K562 (cell line): ENCODE measurements at regions not wholly inside any gene's neighbourhood (a gene's known extent, or its start where the extent isn't known, plus 50 kb on each side); places are given as distances from the start of the nearest gene placed in this dataset.

Experiments used
- ATAC-seq: fragments of 200-7000 bp; cut with Tn5 transposase; 3 replicates; pipeline ENCODE4 v1.9.1; 2020; ENCODE audit warnings: moderate library complexity
- BruUV-seq: library from RNA; stranded (reverse); fragments of 400-500 nt; replicated peaks from 2 replicates; lab custom pipeline; 2021; lab: Mats Ljungman, UMichigan
- CTCF ChIA-PET: fragments of 300-600 bp; formaldehyde crosslinking; extraction: SDS; loops from one replicate; lab custom pipeline; 2021; ENCODE audit warnings: low intra/inter-chr PET ratio; lab: Yijun Ruan, JAX
- POLR2A ChIA-PET: fragments of 300-600, 350-650 bp; sonication (Branson Sonifier 250); formaldehyde crosslinking; extraction: SDS; loops from one replicate; lab custom pipeline; 2021; ENCODE audit warnings: antibody characterized with exemption, inconsistent platforms; lab: Yijun Ruan, JAX
- DNase-seq, 4 experiments: peaks; one replicate each; pipeline versions ENCODE4 v3.0.0 to v3.0.0-alpha.2; 2011 to 2018; ENCODE audit warnings: low spot score in 3 of 4, mixed read lengths in 3 of 4; ENCODE audit errors: extremely low read depth in 1 of 4
- FAIRE-seq: peaks from 2 replicates; lab custom pipeline; 2011; peaks lifted over from hg19 to GRCh38; lab: Jason Lieb, UNC
- H2AFZ ChIP-seq: 2 replicates; pipeline ENCODE4 v1.6.0; 2011; ENCODE audit warnings: low read depth, low read length, control low read depth, inconsistent platforms
- H3K27ac ChIP-seq: fragments of 200-600 bp; 3 replicates; pipeline ENCODE4 v1.8.0; 2011; ENCODE audit warnings: low read depth, mild to moderate bottlenecking, control low read depth, inconsistent platforms, low read length, moderate library complexity, mixed read lengths; ENCODE audit errors: extremely low read depth
- H3K27me3 ChIP-seq, 2 experiments: fragments of 300-600 bp in 1 of 2; 2 replicates in 1 of 2; 3 replicates in 1 of 2; pipeline versions ENCODE4 v1.6.0 to v1.8.0; 2011; ENCODE audit warnings: inconsistent platforms in 2 of 2, low read length in 2 of 2, mild to moderate bottlenecking in 1 of 2, mixed read lengths in 1 of 2, moderate library complexity in 1 of 2; ENCODE audit not compliant: control insufficient read depth in 2 of 2, insufficient read depth in 2 of 2
- H3K36me3 ChIP-seq: fragments of 300-600 bp; 3 replicates; pipeline ENCODE4 v1.8.0; 2011; ENCODE audit warnings: mild to moderate bottlenecking, low read length, inconsistent platforms; ENCODE audit not compliant: control insufficient read depth, insufficient read depth
- H3K4me1 ChIP-seq, 2 experiments: fragments of 200-600 bp in 1 of 2; replicated peaks in 1 of 2; 2 replicates in 1 of 2; 3 replicates in 1 of 2; pipeline versions ENCODE4 v1.5.1 to v1.8.0; 2011; ENCODE audit warnings: inconsistent platforms in 2 of 2, low read length in 2 of 2, mild to moderate bottlenecking in 1 of 2, mixed read lengths in 1 of 2, moderate library complexity in 1 of 2; ENCODE audit not compliant: control insufficient read depth in 2 of 2, insufficient read depth in 2 of 2
- H3K4me2 ChIP-seq: 2 replicates; pipeline ENCODE4 v1.6.1; 2011; ENCODE audit warnings: low read length, control low read depth, inconsistent platforms, mixed read lengths; ENCODE audit not compliant: insufficient read depth
- H3K4me3 ChIP-seq: fragments of 200-600 bp; sonication (generic), shearing (Covaris generic); 2 replicates; pipeline ENCODE4 v1.5.1; 2016; ENCODE audit warnings: control low read depth, inconsistent platforms
- H3K79me2 ChIP-seq: fragments of 200-600 bp; 3 replicates; pipeline ENCODE4 v1.8.0; 2011; ENCODE audit warnings: low read length, inconsistent platforms; ENCODE audit not compliant: control insufficient read depth, insufficient read depth
- H3K9ac ChIP-seq, 2 experiments: 2 replicates each; pipeline versions ENCODE4 v1.6.0 to v1.6.1; 2011; ENCODE audit warnings: low read depth in 2 of 2, low read length in 2 of 2, control low read depth in 1 of 2, inconsistent platforms in 1 of 2, mild to moderate bottlenecking in 1 of 2, mixed read lengths in 1 of 2; ENCODE audit not compliant: insufficient read depth in 1 of 2
- H3K9me1 ChIP-seq: one replicate; pipeline ENCODE4 v1.6.0; 2011; ENCODE audit warnings: inconsistent platforms, mild to moderate bottlenecking, low read length, moderate library complexity; ENCODE audit not compliant: control insufficient read depth, insufficient read depth
- H3K9me3 ChIP-seq: replicated peaks from 2 replicates; pipeline ENCODE4 v1.5.1; 2011; ENCODE audit warnings: low read depth, low read length, inconsistent platforms; ENCODE audit not compliant: control insufficient read depth, insufficient read depth
- H4K20me1 ChIP-seq: replicated peaks from 2 replicates; pipeline ENCODE4 v1.6.1; 2011; ENCODE audit warnings: low read length, inconsistent platforms, mixed read lengths; ENCODE audit not compliant: control insufficient read depth, insufficient read depth
- MAZ ChIP-seq, 2 experiments: fragments of 450-650 bp in 1 of 2; sonication (generic) in 1 of 2; formaldehyde crosslinking; IDR thresholded peaks in 1 of 2; conservative IDR thresholded peaks in 1 of 2; 2 replicates each; pipeline versions ENCODE4 v1.4.0 to v1.5.0; 2020; ENCODE audit warnings: mild to moderate bottlenecking in 1 of 2, missing genetic modification reagents in 1 of 2
- WGBS: fragments of 100-300 bp; shearing (Covaris generic); methylation state at CpG from one replicate; pipeline ENCODE4 v1.1.6; 2016; ENCODE audit warnings: low coverage, mixed read lengths; ENCODE audit not compliant: insufficient coverage; ENCODE audit errors: missing lambda C conversion rate; 5-methylcytosine and 5-hydroxymethylcytosine counted together
- in situ Hi-C: fragments of 300-500 bp; cut with MboI; formaldehyde crosslinking; loops from 4 replicates; pipeline ENCODE4 v1.15.0; 2018; ENCODE audit warnings: inconsistent platforms, mixed read lengths
- intact Hi-C: fragments of 100-400 bp; cut with micrococcal nuclease; formaldehyde crosslinking; loops from 2 replicates; pipeline ENCODE4 v1.14.2; 2022
- TF ChIP-seq, protein P1 (sequence below): sonication (generic); formaldehyde crosslinking; IDR thresholded peaks from 2 replicates; pipeline ENCODE4 v1.8.1; 2022; ENCODE audit warnings: missing genetic modification reagents
- TF ChIP-seq, protein P2 (sequence below): sonication (generic); formaldehyde crosslinking; IDR thresholded peaks from 2 replicates; pipeline ENCODE4 v1.8.1; 2023; ENCODE audit warnings: mild to moderate bottlenecking, missing genetic modification reagents
- TF ChIP-seq, protein P3 (sequence below): fragments of 450-650 bp; formaldehyde crosslinking; IDR thresholded peaks from 2 replicates; pipeline ENCODE4 v1.4.0; 2022; ENCODE audit warnings: missing genetic modification characterization

DNA sequence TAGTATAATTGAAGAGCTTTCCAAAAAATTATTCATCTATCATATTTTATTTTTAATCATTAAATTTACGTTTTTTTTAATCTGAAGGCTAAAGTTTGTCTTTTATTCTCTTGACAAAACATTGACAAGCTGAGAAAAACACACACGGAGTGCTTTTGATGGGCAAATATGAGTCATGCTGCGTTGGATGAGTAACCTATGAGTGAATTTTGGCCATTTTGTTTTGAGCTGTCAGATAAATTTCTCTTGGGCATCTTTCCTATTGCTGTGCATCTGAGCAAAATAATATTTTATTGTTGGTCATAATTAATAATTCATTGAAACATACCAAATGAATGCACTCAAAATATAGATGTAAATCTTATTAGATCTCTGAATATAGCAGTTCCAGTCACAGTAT is 1144.1 kb upstream of the ADGRL2 start:
- Histone ChIP-seq H3K9ac (no peak overlapping the region), H3K27me3 (no peaks in the 10 kb centered on the region), H3K4me1 (no peaks in the 10 kb centered on the region), H3K9me3 (no peaks in the 10 kb centered on the region; the same call in 1 of the 2 replicates), H3K27ac (no peak overlapping the region), H3K79me2 (no peaks in the 10 kb centered on the region), H3K4me3 (no peak overlapping the region), H3K9me1 (no peaks in the 10 kb centered on the region), H3K36me3 (no peaks in the 10 kb centered on the region), H3K4me2 (no peak overlapping the region), H4K20me1 (no peaks in the 10 kb centered on the region), H2AFZ (no peak overlapping the region)
- DNase-seq: no peak
- ChIA-PET POLR2A (no interaction called here), CTCF (no interaction called here)
- no peak for FAIRE-seq
- BruUV-seq: no TSS peak
- in situ Hi-C loops: no loop called here
- intact Hi-C loops: no loop called here
- 0% methylated on average over 3 of the region's 3 CpGs for WGBS
- no peak for TF ChIP-seq MAZ (CRISPR knock-in tag; conservative IDR thresholded peaks at IDR 0.05 in 1 of 2, IDR thresholded peaks at IDR 0.05 in 1 of 2)
- TF ChIP-seq, protein P1, sequence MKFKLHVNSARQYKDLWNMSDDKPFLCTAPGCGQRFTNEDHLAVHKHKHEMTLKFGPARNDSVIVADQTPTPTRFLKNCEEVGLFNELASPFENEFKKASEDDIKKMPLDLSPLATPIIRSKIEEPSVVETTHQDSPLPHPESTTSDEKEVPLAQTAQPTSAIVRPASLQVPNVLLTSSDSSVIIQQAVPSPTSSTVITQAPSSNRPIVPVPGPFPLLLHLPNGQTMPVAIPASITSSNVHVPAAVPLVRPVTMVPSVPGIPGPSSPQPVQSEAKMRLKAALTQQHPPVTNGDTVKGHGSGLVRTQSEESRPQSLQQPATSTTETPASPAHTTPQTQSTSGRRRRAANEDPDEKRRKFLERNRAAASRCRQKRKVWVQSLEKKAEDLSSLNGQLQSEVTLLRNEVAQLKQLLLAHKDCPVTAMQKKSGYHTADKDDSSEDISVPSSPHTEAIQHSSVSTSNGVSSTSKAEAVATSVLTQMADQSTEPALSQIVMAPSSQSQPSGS: no peak
- TF ChIP-seq, protein P2, sequence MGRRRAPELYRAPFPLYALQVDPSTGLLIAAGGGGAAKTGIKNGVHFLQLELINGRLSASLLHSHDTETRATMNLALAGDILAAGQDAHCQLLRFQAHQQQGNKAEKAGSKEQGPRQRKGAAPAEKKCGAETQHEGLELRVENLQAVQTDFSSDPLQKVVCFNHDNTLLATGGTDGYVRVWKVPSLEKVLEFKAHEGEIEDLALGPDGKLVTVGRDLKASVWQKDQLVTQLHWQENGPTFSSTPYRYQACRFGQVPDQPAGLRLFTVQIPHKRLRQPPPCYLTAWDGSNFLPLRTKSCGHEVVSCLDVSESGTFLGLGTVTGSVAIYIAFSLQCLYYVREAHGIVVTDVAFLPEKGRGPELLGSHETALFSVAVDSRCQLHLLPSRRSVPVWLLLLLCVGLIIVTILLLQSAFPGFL (CRISPR knock-in tag): no peak
- TF ChIP-seq, protein P3, sequence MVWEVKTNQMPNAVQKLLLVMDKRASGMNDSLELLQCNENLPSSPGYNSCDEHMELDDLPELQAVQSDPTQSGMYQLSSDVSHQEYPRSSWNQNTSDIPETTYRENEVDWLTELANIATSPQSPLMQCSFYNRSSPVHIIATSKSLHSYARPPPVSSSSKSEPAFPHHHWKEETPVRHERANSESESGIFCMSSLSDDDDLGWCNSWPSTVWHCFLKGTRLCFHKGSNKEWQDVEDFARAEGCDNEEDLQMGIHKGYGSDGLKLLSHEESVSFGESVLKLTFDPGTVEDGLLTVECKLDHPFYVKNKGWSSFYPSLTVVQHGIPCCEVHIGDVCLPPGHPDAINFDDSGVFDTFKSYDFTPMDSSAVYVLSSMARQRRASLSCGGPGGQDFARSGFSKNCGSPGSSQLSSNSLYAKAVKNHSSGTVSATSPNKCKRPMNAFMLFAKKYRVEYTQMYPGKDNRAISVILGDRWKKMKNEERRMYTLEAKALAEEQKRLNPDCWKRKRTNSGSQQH (CRISPR knock-in tag): no peak
- no peak for ATAC-seq
